ENCODE measurements at regions not wholly inside any gene's neighbourhood (a gene's known extent, or its start where the extent isn't known, plus 50 kb on each side); places are given as distances from the start of the nearest gene placed in this dataset.

- Mint-ChIP-seq H3K36me3 (no peaks in the 10 kb centered on the region), H3K27me3 (no peaks in the 10 kb centered on the region), H3K27ac (no peak overlapping the region), H3K4me3 (no peak overlapping the region), H3K4me1 (no peaks in the 10 kb centered on the region), H3K9me3 (peaks cover 0 to 2% (median 0%) of the 10 kb centered on the region in 5 donors)
- Histone ChIP-seq H3K4me3 (ENCODE audit: low read length) (no peak overlapping the region), H3K27ac (ENCODE audit: low read depth, low read length) (no peak overlapping the region), H3K27me3 (ENCODE audit: insufficient read depth, low read length, poor library complexity, severe bottlenecking) (no peaks in the 10 kb centered on the region), H3K4me1 (ENCODE audit: insufficient read depth, low read length) (no peaks in the 10 kb centered on the region), H3K9me3 (ENCODE audit: low read length) (no peaks in the 10 kb centered on the region), H3K36me3 (ENCODE audit: insufficient read depth, low read length) (no peaks in the 10 kb centered on the region)
- ChIA-PET CTCF (no interaction called here), POLR2A (no interaction called here)
- DNase-seq, result no peak
These were observed 174.5 kb downstream of the KCTD12 start for GRCh38 chr13:76711550-76712182.

- Mint-ChIP-seq H3K4me3 (no peak overlapping the region), H3K9me3 (no peaks in the 10 kb centered on the region), H3K27me3 (no peaks in the 10 kb centered on the region), H3K4me1 (no peaks in the 10 kb centered on the region), H3K27ac (no peak overlapping the region), H3K36me3 (no peaks in the 10 kb centered on the region)
- CTCF ChIA-PET, result no interaction called here
- Histone ChIP-seq H3K36me3 (ENCODE audit: insufficient read depth, low read length) (no peaks in the 10 kb centered on the region), H3K4me1 (ENCODE audit: insufficient read depth, low read length) (no peaks in the 10 kb centered on the region), H3K27ac (ENCODE audit: low read depth, low read length) (no peak overlapping the region), H3K4me3 (ENCODE audit: low read length) (no peak overlapping the region), H3K27me3 (ENCODE audit: insufficient read depth, low read length, poor library complexity, severe bottlenecking) (no peaks in the 10 kb centered on the region), H3K9me3 (ENCODE audit: low read length) (no peaks in the 10 kb centered on the region)
- DNase-seq, result no peak
- POLR2A ChIA-PET, result no interaction called here
These were observed 176.4 kb downstream of the KCTD12 start for GRCh38 chr13:76709851-76710250.

GRCh38 chr13:76708138-76708688 lies 178.0 kb downstream of the KCTD12 start:
- H3K4me1 ChIP-seq (ENCODE audit: insufficient read depth, low read length), result no peaks in the 10 kb centered on the region
- H3K27ac ChIP-seq (ENCODE audit: low read depth, low read length), result no peak overlapping the region
- Mint-ChIP-seq H3K36me3 (no peaks in the 10 kb centered on the region), H3K4me1 (no peaks in the 10 kb centered on the region), H3K27ac (no peak overlapping the region), H3K9me3 (no peaks in the 10 kb centered on the region), H3K4me3 (no peak overlapping the region), H3K27me3 (no peaks in the 10 kb centered on the region)
- H3K4me3 ChIP-seq (ENCODE audit: low read length), result no peak overlapping the region
- no peaks in the 10 kb centered on the region for H3K36me3 ChIP-seq (ENCODE audit: insufficient read depth, low read length)
- ChIA-PET POLR2A (no interaction called here), CTCF (no interaction called here)
- no peaks in the 10 kb centered on the region for H3K9me3 ChIP-seq (ENCODE audit: low read length)
- no peaks in the 10 kb centered on the region for H3K27me3 ChIP-seq (ENCODE audit: insufficient read depth, low read length, poor library complexity, severe bottlenecking)
- DNase-seq, result no peak

GRCh38 chr13:76707360-76707759 lies 178.8 kb downstream of the KCTD12 start:
- no peaks in the 10 kb centered on the region for H3K4me1 Mint-ChIP-seq
- CTCF ChIA-PET, result no interaction called here
- no peaks in the 10 kb centered on the region for H3K9me3 Mint-ChIP-seq
- no peak overlapping the region for H3K4me3 ChIP-seq (ENCODE audit: low read length)
- no peaks in the 10 kb centered on the region for H3K36me3 ChIP-seq (ENCODE audit: insufficient read depth, low read length)
- H3K27ac Mint-ChIP-seq, result no peak overlapping the region
- H3K36me3 Mint-ChIP-seq, result no peaks in the 10 kb centered on the region
- H3K4me3 Mint-ChIP-seq, result no peak overlapping the region
- POLR2A ChIA-PET, result no interaction called here
- no peaks in the 10 kb centered on the region for H3K27me3 ChIP-seq (ENCODE audit: insufficient read depth, low read length, poor library complexity, severe bottlenecking)
- DNase-seq, result no peak
- no peaks in the 10 kb centered on the region for H3K9me3 ChIP-seq (ENCODE audit: low read length)
- no peaks in the 10 kb centered on the region for H3K4me1 ChIP-seq (ENCODE audit: insufficient read depth, low read length)
- H3K27ac ChIP-seq (ENCODE audit: low read depth, low read length), result no peak overlapping the region
- H3K27me3 Mint-ChIP-seq, result no peaks in the 10 kb centered on the region

GRCh38 chr13:76703621-76704288 lies 182.4 kb downstream of the KCTD12 start:
- no peak overlapping the region for H3K4me3 ChIP-seq (ENCODE audit: low read length)
- no peak overlapping the region for H3K27ac Mint-ChIP-seq
- ChIA-PET POLR2A (no interaction called here), CTCF (no interaction called here)
- H3K4me1 ChIP-seq (ENCODE audit: insufficient read depth, low read length), result no peaks in the 10 kb centered on the region
- no peak overlapping the region for H3K27ac ChIP-seq (ENCODE audit: low read depth, low read length)
- no peak overlapping the region for H3K4me3 Mint-ChIP-seq
- H3K27me3 ChIP-seq (ENCODE audit: insufficient read depth, low read length, poor library complexity, severe bottlenecking), result peaks cover 3% of the 10 kb centered on the region
- peaks cover 0 to 3% (median 0%) of the 10 kb centered on the region in 5 donors for H3K9me3 Mint-ChIP-seq
- no peaks in the 10 kb centered on the region for H3K36me3 Mint-ChIP-seq
- H3K4me1 Mint-ChIP-seq, result no peaks in the 10 kb centered on the region
- no peaks in the 10 kb centered on the region for H3K9me3 ChIP-seq (ENCODE audit: low read length)
- H3K27me3 Mint-ChIP-seq, result peaks cover 4 to 25% of the 10 kb centered on the region in 2 donors
- H3K36me3 ChIP-seq (ENCODE audit: insufficient read depth, low read length), result no peaks in the 10 kb centered on the region
- DNase-seq, result no peak

- H3K9me3 ChIP-seq (ENCODE audit: low read length), result no peaks in the 10 kb centered on the region
- no peaks in the 10 kb centered on the region for H3K4me1 ChIP-seq (ENCODE audit: insufficient read depth, low read length)
- ChIA-PET POLR2A (no interaction called here), CTCF (no interaction called here)
- DNase-seq, result no peak
- Mint-ChIP-seq H3K27ac (no peak overlapping the region), H3K4me3 (no peak overlapping the region), H3K36me3 (no peaks in the 10 kb centered on the region), H3K4me1 (no peaks in the 10 kb centered on the region), H3K9me3 (peaks cover 0 to 3% (median 0%) of the 10 kb centered on the region in 5 donors), H3K27me3 (peaks cover 4 to 28% of the 10 kb centered on the region in 2 donors)
- peaks cover 3% of the 10 kb centered on the region for H3K27me3 ChIP-seq (ENCODE audit: insufficient read depth, low read length, poor library complexity, severe bottlenecking)
- H3K36me3 ChIP-seq (ENCODE audit: insufficient read depth, low read length), result no peaks in the 10 kb centered on the region
- H3K4me3 ChIP-seq (ENCODE audit: low read length), result no peak overlapping the region
- no peak overlapping the region for H3K27ac ChIP-seq (ENCODE audit: low read depth, low read length)
These were observed 183.0 kb downstream of the KCTD12 start for GRCh38 chr13:76703216-76703615.

GRCh38 chr13:76697288-76697687 lies 188.9 kb downstream of the KCTD12 start:
- Histone ChIP-seq H3K27ac (ENCODE audit: low read depth, low read length) (no peak overlapping the region), H3K27me3 (ENCODE audit: insufficient read depth, low read length, poor library complexity, severe bottlenecking) (peaks cover 3% of the 10 kb centered on the region), H3K36me3 (ENCODE audit: insufficient read depth, low read length) (no peaks in the 10 kb centered on the region), H3K4me3 (ENCODE audit: low read length) (no peak overlapping the region), H3K4me1 (ENCODE audit: insufficient read depth, low read length) (no peaks in the 10 kb centered on the region), H3K9me3 (ENCODE audit: low read length) (no peaks in the 10 kb centered on the region)
- CTCF ChIA-PET, result no interaction called here
- Mint-ChIP-seq H3K9me3 (peaks cover 0 to 5% (median 1%) of the 10 kb centered on the region in 5 donors), H3K4me1 (no peaks in the 10 kb centered on the region), H3K27ac (no peak overlapping the region), H3K4me3 (no peak overlapping the region), H3K36me3 (no peaks in the 10 kb centered on the region), H3K27me3 (peaks cover 6 to 32% of the 10 kb centered on the region in 2 donors)
- no peak for DNase-seq
- POLR2A ChIA-PET, result no interaction called here

GRCh38 chr13:76696370-76696769 lies 189.8 kb downstream of the KCTD12 start:
- Histone ChIP-seq H3K9me3 (ENCODE audit: low read length) (no peaks in the 10 kb centered on the region), H3K27me3 (ENCODE audit: insufficient read depth, low read length, poor library complexity, severe bottlenecking) (no peaks in the 10 kb centered on the region), H3K4me3 (ENCODE audit: low read length) (no peak overlapping the region), H3K36me3 (ENCODE audit: insufficient read depth, low read length) (no peaks in the 10 kb centered on the region), H3K4me1 (ENCODE audit: insufficient read depth, low read length) (no peaks in the 10 kb centered on the region), H3K27ac (ENCODE audit: low read depth, low read length) (no peak overlapping the region)
- Mint-ChIP-seq H3K27me3 (peaks cover 5 to 26% of the 10 kb centered on the region in 2 donors), H3K36me3 (no peaks in the 10 kb centered on the region), H3K4me3 (no peak overlapping the region), H3K4me1 (no peaks in the 10 kb centered on the region), H3K9me3 (peaks cover 0 to 5% (median 1%) of the 10 kb centered on the region in 5 donors), H3K27ac (no peak overlapping the region)
- no peak for DNase-seq
- ChIA-PET POLR2A (no interaction called here), CTCF (no interaction called here)

All from CD8-positive, alpha-beta memory T cell (primary cell).